Heart right ventricle (tissue), 16 donors: ENCODE measurements at regions not wholly inside any gene's neighbourhood (a gene's known extent, or its start where the extent isn't known, plus 50 kb on each side); places are given as distances from the start of the nearest gene placed in this dataset.

Experiments
- ATAC-seq, 8 donors: fragments of 200-7000 bp; cut with Tn5 transposase; one replicate each; pipeline ENCODE4 v1.9.1; 2020; ENCODE audit warnings: mild to moderate bottlenecking in 8 of 8, moderate library complexity in 8 of 8, moderate number of reproducible peaks in 1 of 8
- DNase-seq, 2 donors: peaks; one replicate each; pipeline ENCODE4 v3.0.0-alpha.2; 2020
- H3K27ac ChIP-seq, 10 donors: fragments of 200-600 bp; sonication (generic) in 2 of 10; one replicate each; pipeline versions ENCODE4 v1.5.0 to v1.8.0; 2020 to 2022; ENCODE audit warnings: mild to moderate bottlenecking in 3 of 10
- H3K27me3 ChIP-seq, 7 donors: fragments of 200-600 bp; one replicate each; pipeline ENCODE4 v1.8.0; 2021 to 2022; ENCODE audit warnings: mild to moderate bottlenecking in 2 of 7
- H3K36me3 ChIP-seq, 9 donors: fragments of 200-600 bp; sonication (generic) in 1 of 9; one replicate each; pipeline versions ENCODE4 v1.5.0 to v1.8.0; 2020 to 2022; ENCODE audit warnings: mild to moderate bottlenecking in 2 of 9
- H3K4me1 ChIP-seq, 9 donors: fragments of 200-600 bp; sonication (generic) in 1 of 9; one replicate each; pipeline versions ENCODE4 v1.5.0 to v1.8.0; 2020 to 2022; ENCODE audit warnings: mild to moderate bottlenecking in 4 of 9
- H3K4me3 ChIP-seq, 10 donors: fragments of 200-600 bp; sonication (generic) in 2 of 10; one replicate each; pipeline versions ENCODE4 v1.5.0 to v1.8.0; 2020 to 2022; ENCODE audit warnings: mild to moderate bottlenecking in 7 of 10, moderate library complexity in 2 of 10
- H3K9me3 ChIP-seq, 11 donors: fragments of 200-600 bp in 10 of 11; sonication (generic) in 2 of 11; one replicate each; pipeline versions ENCODE4 v1.5.0 to v1.8.0; 2013 to 2022; ENCODE audit warnings: mild to moderate bottlenecking in 2 of 11, control low read depth in 1 of 11, moderate library complexity in 1 of 11
- WGBS, 2 donors: extraction: QIAGEN DNeasy Blood & Tissue Kit; methylation state at CpG; one replicate each; pipeline ENCODE4 v1.1.7; 2013; ENCODE audit warnings: inconsistent platforms in 1 of 2; 5-methylcytosine and 5-hydroxymethylcytosine counted together
- intact Hi-C, 10 donors: fragments of 100-400 bp; cut with DNase I; formaldehyde crosslinking; loops; one replicate each; pipeline versions ENCODE4 v1.11.1 to v1.14.2; 2022
- TF ChIP-seq, protein P1 (sequence below), 9 donors: fragments of 200-600 bp; sonication (generic) in 2 of 9; IDR thresholded peaks; one replicate each; pipeline versions ENCODE4 v1.5.0 to v1.8.0; 2021 to 2022; ENCODE audit warnings: antibody characterized with exemption in 9 of 9, mild to moderate bottlenecking in 5 of 9, moderate library complexity in 1 of 9
- donor health status: Arrhythmogenic right ventricular cardiomyopathy.
- donor health status: ischemic (EF 13 %, LVEDD 7.1; RV severe dilation, severe dysfunction).
- donor health status: healthy with polysubstance abuse.
- donor health status: DM: no; HTN: yes; CAD: no.
- donor health status: DM: no; HTN: no; CAD: no.
- donor health status: ischemic (EF 25% LVEDD 6.9; RV normal size, moderate dysfunction).
- donor health status: ischemic (EF 25% LVEDD 5.7; RV mildly dilated, moderate dysfunction).
- donor health status: healthy.
- donor health status: DM: yes; HTN: yes; CAD: no.
- donor health status: Ischemic cardiomyopathy.
- donor health status: ischemic (EF 35%, LVEDD 5.7; RV mildly dilated, moderate dysfunction).
- donor health status: nonischemic (EF 11% LVEDD 7.7; RV severe dilation, severe dysfunction).
- donor health status: DM: yes; HTN: yes; CAD: no.
- donor health status: PGD.
- donor health status: ischemic (EF 29% LVEDD 5.4; RV normal size, mild dysfunction).
- donor health status: nonischemic (EF 23%, LVEDD 6.1; RV moderate dilation, normal function).

DNA sequence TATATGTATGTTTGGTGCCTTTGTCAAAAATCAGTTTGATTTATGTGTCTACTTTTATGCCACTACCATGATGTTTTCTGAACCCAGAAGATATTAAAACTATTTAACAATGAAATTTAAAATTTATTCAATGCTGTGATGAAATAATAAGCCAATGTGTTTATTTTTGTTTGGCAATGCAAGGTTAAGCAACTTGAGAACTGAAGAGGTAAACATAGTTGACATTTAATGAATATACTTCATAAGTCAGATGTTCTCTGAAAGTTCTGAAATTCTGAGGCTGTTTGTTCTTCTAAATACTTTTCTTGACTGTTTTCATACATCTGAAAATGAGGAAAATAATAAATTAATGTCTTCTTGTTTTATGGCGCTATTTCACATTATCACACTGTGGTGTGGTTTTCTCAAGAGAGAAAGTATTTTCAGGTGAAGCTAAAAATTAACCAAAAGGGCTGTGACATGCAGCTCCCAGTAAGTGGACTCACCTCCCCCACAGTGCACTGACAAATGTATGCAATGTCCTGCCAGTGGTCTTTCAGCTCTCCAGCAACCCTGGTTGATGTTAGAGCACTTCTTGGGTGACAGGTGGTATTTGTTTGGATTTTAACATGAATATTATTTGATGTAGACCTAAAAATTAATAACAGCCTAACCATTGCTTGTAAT lies 863.6 kb upstream of the SALL3 start:
- no peaks in the 10 kb centered on the region for H3K36me3 ChIP-seq

DNA sequence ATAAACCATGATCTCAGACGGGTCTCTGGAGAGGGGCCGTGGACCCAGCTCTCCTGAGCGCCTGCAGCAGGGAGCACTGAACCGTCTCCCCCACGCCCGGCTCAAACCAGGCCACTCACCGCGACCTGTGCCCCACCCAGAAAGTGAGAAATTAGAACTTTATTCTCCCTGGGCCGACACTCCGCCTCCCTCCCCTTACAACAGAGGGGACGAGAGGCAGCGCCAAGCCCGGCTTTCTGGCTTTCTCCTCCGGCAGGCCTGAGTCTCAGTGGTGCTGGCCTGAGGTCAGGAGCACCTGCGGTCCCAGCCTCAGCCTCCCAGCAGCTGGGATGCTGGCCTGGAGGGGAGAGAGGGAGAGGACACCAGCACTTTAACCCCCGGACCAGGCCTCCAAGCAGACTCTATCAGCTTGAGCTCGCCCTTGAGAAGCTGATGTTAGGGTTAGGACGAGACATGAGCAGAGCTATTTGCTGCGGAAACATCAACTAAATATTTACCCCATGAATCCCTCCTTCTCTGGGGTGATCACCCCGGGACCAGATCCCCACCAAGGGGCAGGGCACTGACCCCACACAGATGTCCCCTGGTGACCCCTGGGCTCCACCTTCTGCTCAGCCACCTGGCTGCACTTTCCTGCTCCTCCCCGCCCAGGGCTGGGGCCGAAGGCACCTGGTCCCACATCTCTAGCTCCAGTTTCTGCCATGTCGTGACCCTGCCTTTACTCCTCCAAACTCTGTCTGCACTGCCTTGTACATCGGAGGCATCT lies 856.3 kb upstream of the SALL3 start:
- DNase-seq = no peak
- WGBS, 2 donors = 81 to 84% methylated on average over 24 of the region's 24 CpGs

More for the DNA sequence above, 863.6 kb upstream of the SALL3 start:
- no peak overlapping the region for H3K27ac ChIP-seq
- H3K9me3 ChIP-seq = peaks cover 0 to 27% (median 0%) of the 10 kb centered on the region in 11 donors
- no peak for DNase-seq
- ATAC-seq = no peak
- H3K27me3 ChIP-seq = no peaks in the 10 kb centered on the region
- TF ChIP-seq, protein P1, sequence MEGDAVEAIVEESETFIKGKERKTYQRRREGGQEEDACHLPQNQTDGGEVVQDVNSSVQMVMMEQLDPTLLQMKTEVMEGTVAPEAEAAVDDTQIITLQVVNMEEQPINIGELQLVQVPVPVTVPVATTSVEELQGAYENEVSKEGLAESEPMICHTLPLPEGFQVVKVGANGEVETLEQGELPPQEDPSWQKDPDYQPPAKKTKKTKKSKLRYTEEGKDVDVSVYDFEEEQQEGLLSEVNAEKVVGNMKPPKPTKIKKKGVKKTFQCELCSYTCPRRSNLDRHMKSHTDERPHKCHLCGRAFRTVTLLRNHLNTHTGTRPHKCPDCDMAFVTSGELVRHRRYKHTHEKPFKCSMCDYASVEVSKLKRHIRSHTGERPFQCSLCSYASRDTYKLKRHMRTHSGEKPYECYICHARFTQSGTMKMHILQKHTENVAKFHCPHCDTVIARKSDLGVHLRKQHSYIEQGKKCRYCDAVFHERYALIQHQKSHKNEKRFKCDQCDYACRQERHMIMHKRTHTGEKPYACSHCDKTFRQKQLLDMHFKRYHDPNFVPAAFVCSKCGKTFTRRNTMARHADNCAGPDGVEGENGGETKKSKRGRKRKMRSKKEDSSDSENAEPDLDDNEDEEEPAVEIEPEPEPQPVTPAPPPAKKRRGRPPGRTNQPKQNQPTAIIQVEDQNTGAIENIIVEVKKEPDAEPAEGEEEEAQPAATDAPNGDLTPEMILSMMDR (IDR thresholded peaks at IDR 0.05) = no peak
- 94 to 95% methylated on average over 1 of the region's 1 CpG for WGBS, 2 donors
- H3K4me1 ChIP-seq = no peaks in the 10 kb centered on the region
- H3K4me3 ChIP-seq = no peak overlapping the region
- intact Hi-C loops = no loop called here

DNA sequence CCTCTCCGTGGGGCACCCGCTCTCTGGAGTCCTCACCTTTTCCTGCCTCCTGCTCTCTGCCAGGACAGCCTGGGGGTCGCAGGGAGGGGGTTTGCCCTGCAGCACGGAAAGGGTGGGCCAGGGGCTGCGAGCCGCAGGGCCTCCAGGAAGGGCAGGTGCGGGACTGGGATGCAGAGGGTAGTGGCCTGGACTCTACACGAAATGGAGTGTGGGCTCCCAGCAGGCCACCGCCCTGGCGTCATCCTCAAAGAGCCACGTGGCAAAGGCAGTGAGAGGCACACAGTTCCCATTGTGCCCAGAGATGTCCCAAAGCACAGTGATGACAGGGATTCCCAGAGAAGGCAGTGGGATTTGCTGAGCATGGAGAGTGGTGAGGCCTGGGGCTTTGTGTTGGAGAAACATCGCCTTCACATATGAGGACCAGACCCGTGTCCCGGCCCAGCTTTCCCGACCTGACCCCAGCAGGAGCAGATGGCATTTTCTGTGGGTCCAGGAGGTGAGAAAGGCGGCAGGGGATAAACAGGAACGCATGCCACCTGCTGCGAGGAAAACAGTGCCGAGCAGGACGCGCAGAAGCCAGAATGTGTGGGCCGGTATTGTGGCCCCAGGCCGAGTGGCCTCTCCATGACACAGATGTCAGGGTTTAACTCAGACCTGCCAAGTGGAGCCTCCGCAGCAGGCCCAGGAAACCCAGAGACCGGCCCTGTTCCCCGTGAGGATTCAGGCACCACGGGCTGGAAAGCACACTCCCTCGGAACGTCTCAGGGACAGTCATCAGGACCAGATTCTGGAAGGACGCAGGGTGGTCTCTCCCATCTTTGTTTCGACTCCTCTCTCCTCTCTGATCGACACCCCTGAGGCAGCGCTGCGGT lies 855.5 kb upstream of the SALL3 start:
- DNase-seq (no peak), ATAC-seq (peak in 6 of 8 donors; percentile 32 to 69 (median 60))
- 66 to 68% methylated on average over 34 of the region's 34 CpGs for WGBS, 2 donors
- Histone ChIP-seq H3K27ac (peak overlapping the region in 2 of 10 donors; percentile 9 to 19), H3K27me3 (peaks cover 0 to 5% (median 0%) of the 10 kb centered on the region in 7 donors), H3K4me1 (no peaks in the 10 kb centered on the region), H3K36me3 (no peaks in the 10 kb centered on the region), H3K4me3 (no peak overlapping the region), H3K9me3 (peaks cover 0 to 19% (median 0%) of the 10 kb centered on the region in 11 donors)
- intact Hi-C loops = no loop called here
- TF ChIP-seq, protein P1 (IDR thresholded peaks at IDR 0.05) = no peak

More for the DNA sequence above, 856.3 kb upstream of the SALL3 start:
- TF ChIP-seq, protein P1 (IDR thresholded peaks at IDR 0.05) = no peak
- Histone ChIP-seq H3K36me3 (no peaks in the 10 kb centered on the region), H3K27me3 (peaks cover 0 to 4% (median 0%) of the 10 kb centered on the region in 7 donors), H3K4me1 (no peaks in the 10 kb centered on the region), H3K9me3 (peaks cover 0 to 20% (median 0%) of the 10 kb centered on the region in 11 donors), H3K4me3 (no peak overlapping the region), H3K27ac (peak overlapping the region in 2 of 10 donors; percentile 19 to 39)
- intact Hi-C loops = no loop called here
- ATAC-seq = peak in 5 of 8 donors; percentile 25 to 68 (median 47)
